Neural crest cell (in vitro differentiated cells): ENCODE measurements at regions not wholly inside any gene's neighbourhood (a gene's known extent, or its start where the extent isn't known, plus 50 kb on each side); places are given as distances from the start of the nearest gene placed in this dataset.

ENCODE experiments used
- DNase-seq: peaks from one replicate; pipeline ENCODE4 v3.0.0; 2021; ENCODE audit warnings: low read depth, mixed read lengths, low spot score
- H3K27ac Mint-ChIP-seq: one replicate; pipeline ENCODE4 v1.8.0; 2021; ENCODE audit warnings: mild to moderate bottlenecking, mixed read lengths; ENCODE audit not compliant: unreplicated experiment
- H3K27me3 Mint-ChIP-seq: 2 replicates; pipeline ENCODE4 v1.8.0; 2021; ENCODE audit warnings: low read depth, mild to moderate bottlenecking, mixed read lengths
- H3K36me3 Mint-ChIP-seq: 2 replicates; pipeline ENCODE4 v1.8.0; 2021; ENCODE audit warnings: low read depth, mild to moderate bottlenecking, mixed read lengths
- H3K4me1 Mint-ChIP-seq: 2 replicates; pipeline ENCODE4 v1.8.0; 2021; ENCODE audit warnings: mixed read lengths
- H3K4me3 Mint-ChIP-seq: one replicate; pipeline ENCODE4 v1.8.0; 2021; ENCODE audit warnings: mild to moderate bottlenecking, mixed read lengths
- H3K9me3 Mint-ChIP-seq: 2 replicates; pipeline ENCODE4 v1.8.0; 2021; ENCODE audit warnings: mixed read lengths
- TF ChIP-seq, protein P1 (sequence below): fragments of 200-600 bp; sonication (generic); conservative IDR thresholded peaks from 2 replicates; pipeline ENCODE4 v1.5.0; 2021; ENCODE audit warnings: antibody characterized with exemption, mild to moderate bottlenecking

GRCh38 chrX:45309801-45310200, 109.1 kb upstream of the DIPK2B start:
- DNase-seq, result no peak
- Mint-ChIP-seq H3K4me1 (no peaks in the 10 kb centered on the region), H3K27ac (no peak overlapping the region), H3K27me3 (no peaks in the 10 kb centered on the region), H3K36me3 (peaks cover 2% of the 10 kb centered on the region), H3K9me3 (peaks cover 3% of the 10 kb centered on the region), H3K4me3 (no peak overlapping the region)
- TF ChIP-seq, protein P1, sequence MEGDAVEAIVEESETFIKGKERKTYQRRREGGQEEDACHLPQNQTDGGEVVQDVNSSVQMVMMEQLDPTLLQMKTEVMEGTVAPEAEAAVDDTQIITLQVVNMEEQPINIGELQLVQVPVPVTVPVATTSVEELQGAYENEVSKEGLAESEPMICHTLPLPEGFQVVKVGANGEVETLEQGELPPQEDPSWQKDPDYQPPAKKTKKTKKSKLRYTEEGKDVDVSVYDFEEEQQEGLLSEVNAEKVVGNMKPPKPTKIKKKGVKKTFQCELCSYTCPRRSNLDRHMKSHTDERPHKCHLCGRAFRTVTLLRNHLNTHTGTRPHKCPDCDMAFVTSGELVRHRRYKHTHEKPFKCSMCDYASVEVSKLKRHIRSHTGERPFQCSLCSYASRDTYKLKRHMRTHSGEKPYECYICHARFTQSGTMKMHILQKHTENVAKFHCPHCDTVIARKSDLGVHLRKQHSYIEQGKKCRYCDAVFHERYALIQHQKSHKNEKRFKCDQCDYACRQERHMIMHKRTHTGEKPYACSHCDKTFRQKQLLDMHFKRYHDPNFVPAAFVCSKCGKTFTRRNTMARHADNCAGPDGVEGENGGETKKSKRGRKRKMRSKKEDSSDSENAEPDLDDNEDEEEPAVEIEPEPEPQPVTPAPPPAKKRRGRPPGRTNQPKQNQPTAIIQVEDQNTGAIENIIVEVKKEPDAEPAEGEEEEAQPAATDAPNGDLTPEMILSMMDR, result no peak

DNA sequence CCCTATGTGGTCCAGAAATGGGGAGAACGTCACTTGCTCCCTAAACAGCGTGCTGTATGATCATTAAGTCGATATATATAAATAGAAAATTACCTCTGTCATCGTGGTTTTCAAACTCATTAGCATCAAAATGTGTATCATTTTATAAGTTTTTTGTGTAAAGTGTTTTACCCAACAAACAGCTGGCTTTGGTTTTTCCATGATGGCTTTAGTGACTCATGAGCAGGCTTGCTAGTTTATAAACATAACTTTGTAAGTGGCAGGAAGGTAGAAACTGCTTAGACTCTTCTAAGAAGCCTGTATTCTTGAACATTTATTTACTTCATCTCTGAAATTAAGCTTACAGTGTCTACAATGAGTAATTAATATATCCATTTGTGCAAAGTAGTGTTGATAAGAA, 108.4 kb upstream of the DIPK2B start:
- Mint-ChIP-seq H3K36me3 (peaks cover 2% of the 10 kb centered on the region), H3K4me1 (no peaks in the 10 kb centered on the region), H3K27me3 (no peaks in the 10 kb centered on the region), H3K27ac (no peak overlapping the region), H3K9me3 (peaks cover 3% of the 10 kb centered on the region), H3K4me3 (no peak overlapping the region)
- DNase-seq, result no peak
- TF ChIP-seq, protein P1, result no peak

- Mint-ChIP-seq H3K36me3 (no peaks in the 10 kb centered on the region), H3K27ac (no peak overlapping the region), H3K4me3 (no peak overlapping the region), H3K4me1 (no peaks in the 10 kb centered on the region), H3K9me3 (no peaks in the 10 kb centered on the region), H3K27me3 (no peaks in the 10 kb centered on the region)
- no peak for DNase-seq
- TF ChIP-seq, protein P1, result no peak
Measured at GRCh38 chrX:45306794-45307193, 106.1 kb upstream of the DIPK2B start.

GRCh38 chrX:45300638-45301037, 100.0 kb upstream of the DIPK2B start:
- no peaks in the 10 kb centered on the region for H3K27me3 Mint-ChIP-seq
- no peaks in the 10 kb centered on the region for H3K36me3 Mint-ChIP-seq
- no peak overlapping the region for H3K27ac Mint-ChIP-seq
- no peaks in the 10 kb centered on the region for H3K9me3 Mint-ChIP-seq
- peaks cover under 1% of the 10 kb centered on the region for H3K4me1 Mint-ChIP-seq
- DNase-seq, result no peak
- no peak overlapping the region for H3K4me3 Mint-ChIP-seq
- TF ChIP-seq, protein P1, result no peak

DNA sequence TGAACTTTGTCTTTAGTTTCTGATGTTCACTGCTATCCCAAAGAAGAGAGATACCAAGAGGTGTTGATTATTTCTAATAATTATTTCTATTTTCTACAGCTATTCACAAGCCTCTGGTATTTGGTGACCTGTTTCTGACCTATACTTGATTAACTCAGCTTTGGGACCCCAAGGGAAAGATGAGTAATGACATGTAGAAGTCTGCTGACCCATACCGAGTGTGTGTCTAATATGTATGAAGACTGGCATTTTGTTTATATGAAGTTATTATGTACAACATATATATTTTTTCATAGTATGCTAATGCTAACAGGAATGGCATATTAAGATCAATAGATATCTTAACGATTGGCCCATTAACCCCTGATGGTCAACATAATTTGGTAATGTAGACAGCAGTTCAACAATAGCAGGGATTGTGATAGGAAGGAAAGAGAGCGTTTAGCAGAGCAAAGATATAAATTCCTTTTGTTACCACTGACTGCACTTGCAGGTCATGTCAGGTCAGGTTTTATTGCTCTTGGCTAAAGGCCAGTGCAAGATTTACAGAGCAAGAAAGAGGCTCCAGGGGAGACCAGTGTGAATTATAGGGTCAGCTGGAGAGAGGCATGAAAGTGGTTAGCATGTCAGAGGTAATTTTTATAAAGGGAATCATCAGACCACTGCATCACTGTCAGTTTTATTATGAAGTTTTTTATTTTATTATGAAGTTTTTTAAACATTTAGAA, 94.7 kb upstream of the DIPK2B start:
- Mint-ChIP-seq H3K27me3 (no peaks in the 10 kb centered on the region), H3K9me3 (no peaks in the 10 kb centered on the region), H3K27ac (no peak overlapping the region), H3K4me3 (no peak overlapping the region), H3K36me3 (no peaks in the 10 kb centered on the region), H3K4me1 (peaks cover 5% of the 10 kb centered on the region)
- no peak for DNase-seq
- TF ChIP-seq, protein P1, result no peak
